Activated CD4-positive, alpha-beta T cell treated with anti-CD3 and anti-CD28 coated beads, Interleukin-2, amount 10 ng/mL, durations not matched to agents 24 days and 14 days (primary cell): ENCODE measurements at regions not wholly inside any gene's neighbourhood (a gene's known extent, or its start where the extent isn't known, plus 50 kb on each side); places are given as distances from the start of the nearest gene placed in this dataset.
"Not testable (repeated sequence)": the region's sequence is repeated elsewhere in the genome, so short reads cannot be mapped to it uniquely, and the experiment has no call there.

Experiments
- DNase-seq: peaks from one replicate; pipeline ENCODE4 v3.0.0; 2022
- H3K27ac Mint-ChIP-seq: one replicate; pipeline ENCODE4 v1.8.0; 2022; ENCODE audit warnings: mild to moderate bottlenecking, mixed read lengths
- H3K27me3 Mint-ChIP-seq: one replicate; pipeline ENCODE4 v1.8.0; 2022; ENCODE audit warnings: mixed read lengths
- H3K36me3 Mint-ChIP-seq: one replicate; pipeline ENCODE4 v1.8.0; 2022; ENCODE audit warnings: low read depth, mild to moderate bottlenecking, mixed read lengths
- H3K4me1 Mint-ChIP-seq: one replicate; pipeline ENCODE4 v1.8.0; 2021; ENCODE audit warnings: mixed read lengths
- H3K4me3 Mint-ChIP-seq: one replicate; pipeline ENCODE4 v1.8.0; 2022; ENCODE audit warnings: mild to moderate bottlenecking, moderate library complexity, mixed read lengths
- H3K9me3 Mint-ChIP-seq: one replicate; pipeline ENCODE4 v1.8.0; 2021; ENCODE audit warnings: mixed read lengths
- intact Hi-C: fragments of 100-400 bp; cut with micrococcal nuclease; formaldehyde crosslinking; loops from one replicate; pipeline ENCODE4 v1.15.1; 2023

- H3K27me3 Mint-ChIP-seq = no peaks in the 10 kb centered on the region
- DNase-seq = no peak
- intact Hi-C loops = no loop called here
These were observed 193.9 kb downstream of the UBE3A start for GRCh38 chr15:25244731-25245585.

GRCh38 chr15:25245801-25246622, 192.8 kb downstream of the UBE3A start:
- Mint-ChIP-seq H3K9me3 (peaks cover 4% of the 10 kb centered on the region), H3K36me3 (no peaks in the 10 kb centered on the region), H3K27me3 (no peaks in the 10 kb centered on the region), H3K27ac (no peak overlapping the region), H3K4me1 (no peaks in the 10 kb centered on the region), H3K4me3 (no peak overlapping the region)
- DNase-seq = no peak
- intact Hi-C loops = no loop called here

More at GRCh38 chr15:25244731-25245585, 193.9 kb downstream of the UBE3A start:
- no peaks in the 10 kb centered on the region for H3K4me1 Mint-ChIP-seq
- H3K4me3 Mint-ChIP-seq = no peak overlapping the region
- no peak overlapping the region for H3K27ac Mint-ChIP-seq
- H3K9me3 Mint-ChIP-seq = peaks cover 7% of the 10 kb centered on the region
- H3K36me3 Mint-ChIP-seq = no peaks in the 10 kb centered on the region

- intact Hi-C loops = no loop called here
- no peaks in the 10 kb centered on the region for H3K27me3 Mint-ChIP-seq
- no peaks in the 10 kb centered on the region for H3K36me3 Mint-ChIP-seq
- no peak overlapping the region for H3K4me3 Mint-ChIP-seq
- no peak for DNase-seq
- no peaks in the 10 kb centered on the region for H3K4me1 Mint-ChIP-seq
- H3K9me3 Mint-ChIP-seq = peaks cover 4% of the 10 kb centered on the region
- no peak overlapping the region for H3K27ac Mint-ChIP-seq
These were observed 192.0 kb downstream of the UBE3A start for GRCh38 chr15:25246641-25247406.

DNA sequence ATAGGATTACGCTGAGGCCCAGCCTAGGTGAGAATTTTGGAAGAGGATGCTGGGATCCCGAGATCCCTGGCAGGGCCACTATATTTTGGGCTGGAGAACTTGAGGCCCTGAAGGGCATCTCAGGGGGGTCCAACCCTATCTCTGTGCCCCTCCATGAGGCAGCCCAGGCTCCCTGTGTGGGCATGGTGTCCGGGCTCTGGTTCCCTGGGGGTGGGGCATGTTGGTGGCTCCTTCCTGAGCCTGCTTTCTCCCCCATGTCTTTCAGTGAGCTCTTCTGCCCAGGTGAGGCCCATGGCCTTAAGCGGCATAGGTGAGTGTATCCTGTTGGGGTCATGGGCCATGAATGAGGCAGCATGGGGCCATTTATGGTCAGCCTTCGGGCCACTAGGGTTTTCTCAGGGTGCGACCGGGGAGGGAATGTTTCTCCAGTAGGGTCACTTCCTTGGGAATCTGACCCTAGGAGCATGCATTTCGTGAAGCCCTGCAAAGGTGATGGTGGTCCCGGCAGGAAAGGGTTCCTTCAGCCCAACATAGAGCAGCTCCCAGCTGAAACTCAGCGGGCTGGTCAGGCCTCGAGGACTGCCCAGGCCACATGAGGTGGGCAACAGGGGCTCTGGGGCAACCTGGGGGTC, 191.3 kb downstream of the UBE3A start:
- Mint-ChIP-seq H3K27ac (no peak overlapping the region), H3K4me1 (no peaks in the 10 kb centered on the region), H3K36me3 (no peaks in the 10 kb centered on the region), H3K4me3 (no peak overlapping the region), H3K9me3 (peaks cover 4% of the 10 kb centered on the region), H3K27me3 (no peaks in the 10 kb centered on the region)
- intact Hi-C loops = no loop called here
- no peak for DNase-seq

- H3K9me3 Mint-ChIP-seq, H3K36me3 Mint-ChIP-seq, H3K27ac Mint-ChIP-seq, H3K4me3 Mint-ChIP-seq, intact Hi-C loops, DNase-seq, H3K27me3 Mint-ChIP-seq, H3K4me1 Mint-ChIP-seq: not testable (repeated sequence)
These were observed 190.7 kb downstream of the UBE3A start for GRCh38 chr15:25248087-25248486.

GRCh38 chr15:25248583-25249235, 190.1 kb downstream of the UBE3A start:
- Mint-ChIP-seq H3K36me3 (no peaks in the 10 kb centered on the region), H3K27ac (no peak overlapping the region), H3K4me1 (no peaks in the 10 kb centered on the region), H3K27me3 (no peaks in the 10 kb centered on the region), H3K4me3 (no peak overlapping the region), H3K9me3 (peaks cover 4% of the 10 kb centered on the region)
- no peak for DNase-seq
- intact Hi-C loops = no loop called here

DNA sequence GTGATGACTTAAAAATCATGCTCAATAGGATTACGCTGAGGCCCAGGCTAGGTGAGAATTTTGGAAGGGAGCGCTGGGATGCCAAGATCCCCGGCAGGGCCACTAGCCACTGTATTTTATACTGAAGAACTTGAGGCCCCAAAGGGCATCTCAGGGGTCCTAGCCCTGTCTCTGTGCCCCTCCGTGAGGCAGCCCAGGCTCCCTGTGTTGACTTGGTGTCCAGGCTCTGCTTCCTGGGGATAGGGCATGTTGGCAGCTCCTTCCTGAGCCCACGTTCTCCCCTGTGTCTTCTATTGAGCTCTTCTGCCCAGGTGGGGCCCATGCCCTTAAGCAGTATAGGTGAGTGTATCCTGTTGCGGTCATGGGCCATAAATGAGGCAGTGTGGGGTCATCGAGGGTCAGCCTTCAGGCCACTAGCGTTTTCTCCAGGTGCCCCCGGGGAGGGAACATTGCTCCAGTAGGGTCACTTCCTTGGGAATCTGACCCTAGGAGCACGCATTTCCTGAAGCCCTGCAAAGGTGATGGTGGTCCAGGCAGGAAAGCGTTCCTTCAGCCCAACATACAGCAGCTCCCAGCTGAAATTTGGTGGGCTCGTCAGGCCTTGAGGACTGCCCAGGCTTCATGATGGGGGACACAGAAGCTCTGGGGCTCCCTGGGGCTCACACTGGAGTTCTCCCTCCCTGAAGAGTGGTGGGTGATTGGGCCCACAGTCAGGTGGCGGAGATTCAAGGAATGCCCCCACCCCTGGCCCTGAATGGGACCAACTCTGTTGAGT, 189.4 kb downstream of the UBE3A start:
- Mint-ChIP-seq H3K4me1 (no peaks in the 10 kb centered on the region), H3K36me3 (no peaks in the 10 kb centered on the region), H3K4me3 (no peak overlapping the region), H3K27ac (no peak overlapping the region), H3K9me3 (peaks cover 9% of the 10 kb centered on the region), H3K27me3 (no peaks in the 10 kb centered on the region)
- intact Hi-C loops = no loop called here
- no peak for DNase-seq

DNA sequence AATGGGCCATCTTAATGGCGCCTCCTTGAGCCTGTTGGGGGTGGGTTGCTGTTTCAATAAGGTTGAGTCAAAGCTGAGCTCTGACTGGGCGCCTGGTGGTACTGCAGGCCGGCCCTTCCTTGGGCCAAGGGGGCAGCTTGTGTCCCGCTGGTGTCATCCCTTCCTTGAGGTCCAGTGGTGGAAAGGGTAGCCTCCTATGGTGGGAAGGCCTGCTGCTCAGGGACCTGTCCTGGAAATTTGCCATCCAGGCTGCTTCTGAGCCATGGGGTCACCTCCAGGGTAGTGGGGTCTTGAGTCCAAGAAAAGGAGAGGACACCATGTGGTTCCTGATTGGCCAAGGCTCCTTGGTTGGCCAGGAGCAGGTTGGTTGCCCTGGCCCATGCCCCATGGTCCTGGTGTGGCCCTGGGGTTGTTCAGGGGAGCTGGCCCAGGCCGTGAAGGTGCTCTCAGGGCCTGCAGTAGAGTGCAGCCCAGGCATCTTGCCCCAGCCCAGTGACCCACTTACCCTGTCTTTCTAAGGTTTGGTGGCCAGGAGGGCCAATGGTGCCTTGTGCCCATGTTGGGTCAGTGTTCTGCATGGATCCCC, 188.7 kb downstream of the UBE3A start:
- Mint-ChIP-seq H3K4me3 (no peak overlapping the region), H3K36me3 (no peaks in the 10 kb centered on the region), H3K27me3 (no peaks in the 10 kb centered on the region), H3K9me3 (peaks cover 13% of the 10 kb centered on the region), H3K27ac (no peak overlapping the region), H3K4me1 (no peaks in the 10 kb centered on the region)
- intact Hi-C loops = no loop called here
- no peak for DNase-seq

- no peaks in the 10 kb centered on the region for H3K4me1 Mint-ChIP-seq
- intact Hi-C loops = no loop called here
- H3K27ac Mint-ChIP-seq = no peak overlapping the region
These were observed 187.8 kb downstream of the UBE3A start for GRCh38 chr15:25250906-25251622.

DNA sequence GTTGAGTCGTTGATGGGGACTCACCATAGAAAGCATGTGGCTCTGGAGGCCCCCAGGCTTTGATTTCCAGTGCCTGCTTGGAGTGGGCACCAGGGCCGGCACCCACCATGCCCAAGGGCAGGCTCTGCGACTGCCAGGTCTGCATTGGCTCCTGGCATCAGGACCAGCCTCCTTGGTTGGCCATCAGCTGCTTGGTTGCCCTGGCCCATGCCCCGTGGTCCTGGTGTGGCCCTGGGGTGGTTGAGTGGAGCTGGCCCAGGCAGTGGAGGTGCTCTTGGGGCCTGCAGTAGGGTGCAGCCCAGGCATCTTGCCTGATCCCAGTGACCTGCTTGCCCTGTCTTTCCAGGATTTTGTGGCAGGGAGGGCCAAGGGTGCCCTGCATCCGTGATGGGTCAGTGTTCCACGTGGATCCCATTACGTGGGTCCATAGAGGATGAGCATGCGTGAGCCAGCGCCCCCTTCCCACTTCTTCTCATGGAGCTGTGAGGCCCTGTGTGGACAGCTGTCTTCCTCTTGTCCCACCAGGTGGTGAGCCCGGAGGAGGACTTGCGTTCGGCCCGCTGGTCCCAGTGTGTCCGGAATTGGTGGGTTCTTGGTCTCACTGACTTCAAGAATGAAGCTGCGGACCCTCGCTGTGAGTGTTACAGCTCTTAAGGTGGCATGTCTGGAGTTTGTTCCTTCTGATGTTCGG, 187.0 kb downstream of the UBE3A start:
- peaks cover 16% of the 10 kb centered on the region for H3K9me3 Mint-ChIP-seq
- intact Hi-C loops = no loop called here
- no peak overlapping the region for H3K27ac Mint-ChIP-seq
- no peaks in the 10 kb centered on the region for H3K36me3 Mint-ChIP-seq
- no peak for DNase-seq
- no peaks in the 10 kb centered on the region for H3K4me1 Mint-ChIP-seq
- no peak overlapping the region for H3K4me3 Mint-ChIP-seq
- no peaks in the 10 kb centered on the region for H3K27me3 Mint-ChIP-seq

More at GRCh38 chr15:25250906-25251622, 187.8 kb downstream of the UBE3A start:
- Mint-ChIP-seq H3K4me3 (no peak overlapping the region), H3K36me3 (no peaks in the 10 kb centered on the region), H3K9me3 (peaks cover 13% of the 10 kb centered on the region), H3K27me3 (no peaks in the 10 kb centered on the region)
- DNase-seq = no peak

- H3K36me3 Mint-ChIP-seq, intact Hi-C loops, H3K27me3 Mint-ChIP-seq, H3K4me3 Mint-ChIP-seq, H3K4me1 Mint-ChIP-seq, DNase-seq, H3K27ac Mint-ChIP-seq: not testable (repeated sequence)
- H3K9me3 Mint-ChIP-seq = peaks cover 13% of the 10 kb centered on the region
These were observed 185.5 kb downstream of the UBE3A start for GRCh38 chr15:25253048-25253973.
